Daoy (cell line): ENCODE measurements at regions not wholly inside any gene's neighbourhood (a gene's known extent, or its start where the extent isn't known, plus 50 kb on each side); places are given as distances from the start of the nearest gene placed in this dataset.
A peak's percentile ranks its signal among the peaks of the same experiment; 100 is the strongest.
"Not testable (repeated sequence)": the region's sequence is repeated elsewhere in the genome, so short reads cannot be mapped to it uniquely, and the experiment has no call there.

Source experiments
- DNase-seq: peaks from one replicate; pipeline ENCODE4 v3.0.0-alpha.2; 2015; ENCODE audit warnings: low read depth

DNA sequence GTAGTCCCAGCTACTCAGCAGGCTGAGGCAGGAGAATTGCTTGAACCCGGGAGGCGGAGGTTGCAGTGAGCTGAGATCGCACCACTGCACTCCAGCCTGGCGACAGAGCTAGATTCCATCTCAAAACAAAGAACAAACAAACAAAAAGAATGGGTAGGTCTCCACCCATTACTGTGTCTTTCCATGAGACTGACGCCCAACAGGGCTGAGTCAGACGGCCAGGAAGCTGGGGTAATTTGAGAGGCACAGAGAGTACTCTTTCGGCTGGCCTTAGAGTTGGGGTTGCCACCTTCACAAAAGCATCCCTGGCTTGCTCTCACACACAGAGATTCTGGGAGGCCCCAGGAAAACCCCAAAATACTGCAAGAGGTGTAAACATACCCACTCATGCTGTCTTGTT lies 72.0 kb upstream of the DHRSX start:
- DNase-seq, result peak; percentile 45

DNA sequence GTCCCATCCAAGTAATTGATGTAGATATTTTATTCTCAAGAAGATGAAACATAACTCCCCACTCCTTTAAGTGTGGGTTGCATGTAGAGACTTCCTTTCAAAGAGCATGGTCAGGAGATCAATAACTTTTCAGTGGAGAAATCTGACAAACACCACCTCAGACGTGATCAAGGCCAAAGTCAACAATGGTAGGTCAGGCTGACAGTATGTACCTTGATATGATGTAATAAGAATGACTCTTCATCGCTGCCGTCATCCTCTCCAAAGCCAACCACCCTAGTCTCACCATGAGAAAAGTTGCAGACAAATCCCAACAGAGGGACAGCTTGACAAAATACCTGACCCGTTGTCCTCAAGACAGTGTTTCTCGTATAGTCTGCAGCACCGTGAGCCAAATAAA lies 67.3 kb upstream of the DHRSX start:
- no peak for DNase-seq

DNA sequence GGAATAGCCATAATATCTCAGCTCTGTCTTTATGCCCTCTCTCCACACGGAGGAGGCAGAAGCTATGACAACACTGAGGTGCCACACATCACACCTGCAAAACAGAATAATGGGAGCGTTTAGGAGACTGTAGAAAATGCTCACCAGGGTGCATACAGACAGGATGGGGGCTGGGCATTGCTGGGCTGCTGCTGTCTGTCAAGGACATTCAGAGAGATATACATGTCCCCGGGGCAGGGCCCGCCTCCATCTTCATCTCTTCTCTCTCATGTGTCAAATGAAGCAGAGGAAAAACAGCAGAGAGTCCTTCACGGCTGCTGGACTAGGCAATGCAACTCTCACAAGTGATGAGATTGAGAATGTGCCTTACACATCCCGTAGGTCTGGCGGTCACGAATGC lies 65.3 kb upstream of the DHRSX start:
- no peak for DNase-seq

DNA sequence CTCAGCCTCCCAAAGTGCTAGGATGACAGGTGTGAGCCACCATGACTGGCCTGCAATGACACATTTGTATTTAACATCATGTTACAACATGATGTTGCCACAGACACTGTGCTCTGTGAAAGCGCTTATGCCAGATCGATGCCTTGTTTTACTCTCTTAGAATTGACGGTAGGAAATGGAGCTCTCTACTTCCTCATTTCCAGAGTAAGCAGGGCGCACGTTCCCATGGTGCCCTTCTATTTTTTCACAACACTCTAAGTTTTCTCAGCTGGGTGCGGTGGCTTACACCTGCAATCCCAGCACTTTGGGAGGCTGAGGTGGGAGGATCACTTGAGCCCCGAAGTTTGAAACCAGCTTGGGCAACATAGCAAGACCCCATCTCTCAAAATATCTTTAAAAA lies 60.7 kb upstream of the DHRSX start:
- DNase-seq, result no peak

DNA sequence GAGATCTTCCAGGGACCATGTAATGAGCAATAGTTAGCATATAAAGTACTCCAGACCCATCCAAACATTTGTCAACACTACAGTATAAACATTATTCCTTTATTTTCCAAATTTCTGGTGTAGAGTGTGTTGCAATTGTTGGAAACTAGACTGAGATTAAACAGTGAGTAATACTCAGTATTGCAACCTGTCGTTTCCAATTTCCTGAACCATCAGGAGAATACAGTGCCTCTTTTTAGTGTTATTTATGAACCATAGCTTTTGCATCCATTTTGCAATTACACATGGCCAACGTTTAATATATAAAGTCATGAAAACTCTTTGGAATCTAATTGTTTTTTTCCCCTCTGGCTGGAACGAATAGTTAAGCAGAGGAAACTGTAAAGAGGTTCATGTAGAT lies 58.3 kb upstream of the DHRSX start:
- DNase-seq, result no peak

DNA sequence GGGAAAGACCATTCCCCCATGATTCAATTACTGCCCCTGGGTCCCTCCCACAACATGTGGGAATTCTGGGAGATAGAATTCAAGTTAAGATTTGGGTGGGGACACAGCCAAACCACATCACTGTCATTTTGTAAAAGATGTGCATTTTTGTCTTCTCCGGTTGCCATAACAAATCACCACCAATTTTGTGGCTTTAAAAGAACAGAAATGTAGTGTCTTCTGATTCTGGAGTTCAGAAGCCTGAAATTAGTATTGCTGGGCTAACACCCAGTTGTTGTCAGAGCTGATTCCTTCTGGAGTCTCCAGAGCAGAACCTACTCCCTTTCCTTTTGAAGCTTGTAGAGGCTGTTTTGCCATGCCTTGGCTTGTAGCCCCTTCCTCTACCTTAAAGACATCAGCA lies 54.1 kb upstream of the DHRSX start:
- DNase-seq, result no peak

DNA sequence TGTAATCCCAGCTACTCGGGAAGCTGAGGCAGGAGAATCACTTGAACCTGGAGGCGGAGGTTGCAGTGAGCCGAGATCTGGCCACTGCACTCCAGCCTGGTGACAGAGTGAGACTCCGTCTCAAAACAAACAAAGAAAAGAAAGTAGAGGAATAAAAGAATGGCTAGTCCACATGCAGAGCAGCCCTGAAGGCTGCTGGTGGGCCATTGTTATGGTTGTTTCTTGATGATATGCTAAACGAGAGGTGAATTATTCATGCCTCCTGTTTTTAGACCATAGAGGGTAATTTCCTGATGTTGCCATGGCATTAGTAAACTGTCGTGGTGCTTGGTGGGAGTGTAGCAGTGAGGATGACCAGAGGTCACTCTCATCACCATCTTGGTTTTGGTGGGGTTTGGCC lies 53.3 kb upstream of the DHRSX start:
- DNase-seq, result not testable (repeated sequence)

DNA sequence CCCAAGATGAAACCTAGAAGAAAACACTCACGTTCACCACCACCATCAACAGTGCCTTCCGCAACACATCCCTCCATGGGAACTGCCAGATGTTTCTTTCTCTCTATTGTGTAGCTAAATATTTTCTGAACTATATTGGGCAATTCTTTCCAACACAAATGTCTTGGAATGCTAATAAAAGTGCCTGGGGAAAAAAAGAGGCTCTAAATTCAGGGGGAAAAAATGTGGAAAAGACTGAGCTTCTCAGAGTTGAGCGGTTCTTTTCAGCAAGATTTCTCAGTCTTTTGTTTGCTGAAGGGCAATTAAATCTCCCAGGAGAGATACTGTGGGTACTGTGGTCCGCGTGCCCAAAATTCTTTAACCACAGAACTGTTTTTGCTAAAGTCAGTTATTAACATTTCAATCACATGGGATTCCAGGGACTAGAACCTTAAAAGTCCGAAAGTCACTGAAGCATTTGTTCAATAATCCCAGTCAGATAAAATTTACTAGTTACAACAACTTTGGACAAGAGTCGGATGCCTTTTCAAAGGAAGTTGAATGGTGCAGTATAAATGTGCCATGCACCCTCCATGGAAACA lies 51.9 kb upstream of the DHRSX start:
- DNase-seq, result peak; percentile 42

DNA sequence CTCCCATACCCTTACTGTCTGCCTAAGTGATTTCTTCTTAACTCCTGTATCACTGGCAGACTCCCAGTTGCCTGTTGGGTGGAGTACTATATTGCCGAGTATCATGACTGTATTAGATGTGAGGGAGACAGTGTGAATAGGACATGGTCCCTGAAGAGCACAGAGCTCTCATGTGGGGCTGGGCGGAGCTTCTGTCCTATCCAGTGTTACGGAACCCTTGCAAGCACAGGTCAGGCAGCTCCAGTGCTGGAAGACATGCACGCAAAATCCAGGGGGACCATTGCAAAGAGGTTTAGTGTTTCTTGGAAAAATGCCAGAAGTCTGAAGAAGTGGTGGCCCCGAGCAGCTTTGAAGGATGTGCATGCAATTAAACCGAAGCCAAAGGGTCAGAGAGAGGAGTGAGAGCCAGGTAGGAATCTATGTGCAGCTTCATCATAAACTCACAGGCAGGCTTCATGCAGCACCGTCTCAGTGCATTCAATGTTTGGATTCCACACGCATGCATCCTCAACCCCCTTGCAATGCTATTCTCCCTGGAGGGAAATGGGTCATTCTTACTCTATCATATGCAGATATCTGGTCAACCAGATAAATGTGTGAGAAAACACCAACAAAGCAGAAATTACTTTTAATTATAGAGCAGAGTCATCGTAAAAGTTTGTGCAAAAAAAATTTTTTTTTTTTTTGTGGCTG lies 49.7 kb upstream of the DHRSX start:
- DNase-seq, result peak; percentile 4
